Psoas muscle (tissue), 7 donors: ENCODE measurements at regions not wholly inside any gene's neighbourhood (a gene's known extent, or its start where the extent isn't known, plus 50 kb on each side); places are given as distances from the start of the nearest gene placed in this dataset.

Experiments
- ATAC-seq, 4 donors: fragments of 200-7000 bp; cut with Tn5 transposase; one replicate each; pipeline ENCODE4 v1.9.1; 2020; ENCODE audit warnings: moderate library complexity in 3 of 4, mild to moderate bottlenecking in 2 of 4
- DNase-seq, 2 donors: peaks; one replicate each; pipeline ENCODE4 v3.0.0-alpha.2; 2020
- H3K27ac ChIP-seq: fragments of 200-600 bp; one replicate; pipeline ENCODE4 v1.8.0; 2022
- H3K27me3 ChIP-seq, 3 donors: fragments of 200-600 bp in 1 of 3; one replicate each; pipeline versions ENCODE4 v1.6.1 to v1.8.0; 2013 to 2022; ENCODE audit warnings: low read length in 2 of 3, mild to moderate bottlenecking in 2 of 3, moderate library complexity in 1 of 3; ENCODE audit not compliant: insufficient read depth in 3 of 3
- H3K36me3 ChIP-seq, 2 donors: fragments of 200-600 bp in 1 of 2; one replicate each; pipeline versions ENCODE4 v1.6.1 to v1.8.0; 2013 to 2022; ENCODE audit warnings: low read depth in 1 of 2, mild to moderate bottlenecking in 1 of 2, moderate library complexity in 1 of 2; ENCODE audit not compliant: insufficient read depth in 1 of 2
- H3K4me1 ChIP-seq: fragments of 200-600 bp; one replicate; pipeline ENCODE4 v1.8.0; 2022
- H3K4me3 ChIP-seq: fragments of 200-600 bp; one replicate; pipeline ENCODE4 v1.8.0; 2022; ENCODE audit warnings: mild to moderate bottlenecking
- H3K9me3 ChIP-seq: fragments of 200-600 bp; one replicate; pipeline ENCODE4 v1.8.0; 2022
- WGBS, 3 donors: extraction: QIAGEN DNeasy Blood & Tissue Kit; methylation state at CpG; one replicate each; pipeline versions ENCODE4 v1.1.6 to v1.1.7; 2013; 5-methylcytosine and 5-hydroxymethylcytosine counted together
- intact Hi-C, 2 donors: fragments of 100-400 bp; cut with DNase I; formaldehyde crosslinking; loops; one replicate each; pipeline versions ENCODE4 v1.11.0 to v1.14.2; 2022
- TF ChIP-seq, protein P1 (sequence below): fragments of 200-600 bp; IDR thresholded peaks from one replicate; pipeline ENCODE4 v1.8.0; 2022; ENCODE audit warnings: antibody characterized with exemption
- donor health status: healthy with polysubstance abuse.
- donor health status: DM: no; HTN: no; CAD: no; lungs with moderate emphysema.
- donor health status: Bipolar disorder and iron deficiency.
- donor health status: healthy.
- donor health status: DM: yes; HTN: yes; CAD: no.
- donor health status: DM: no; HTN: no; CAD: no.
- donor health status: DM: yes; HTN: yes; CAD: no.

- Histone ChIP-seq H3K27ac (no peak overlapping the region), H3K36me3 (no peaks in the 10 kb centered on the region), H3K9me3 (no peaks in the 10 kb centered on the region), H3K4me3 (no peak overlapping the region), H3K27me3 (no peaks in the 10 kb centered on the region), H3K4me1 (no peaks in the 10 kb centered on the region)
- ATAC-seq (no peak), DNase-seq (no peak)
- 63 to 70% (median 63%) methylated on average over 3 of the region's 3 CpGs for WGBS, 3 donors
- TF ChIP-seq, protein P1, sequence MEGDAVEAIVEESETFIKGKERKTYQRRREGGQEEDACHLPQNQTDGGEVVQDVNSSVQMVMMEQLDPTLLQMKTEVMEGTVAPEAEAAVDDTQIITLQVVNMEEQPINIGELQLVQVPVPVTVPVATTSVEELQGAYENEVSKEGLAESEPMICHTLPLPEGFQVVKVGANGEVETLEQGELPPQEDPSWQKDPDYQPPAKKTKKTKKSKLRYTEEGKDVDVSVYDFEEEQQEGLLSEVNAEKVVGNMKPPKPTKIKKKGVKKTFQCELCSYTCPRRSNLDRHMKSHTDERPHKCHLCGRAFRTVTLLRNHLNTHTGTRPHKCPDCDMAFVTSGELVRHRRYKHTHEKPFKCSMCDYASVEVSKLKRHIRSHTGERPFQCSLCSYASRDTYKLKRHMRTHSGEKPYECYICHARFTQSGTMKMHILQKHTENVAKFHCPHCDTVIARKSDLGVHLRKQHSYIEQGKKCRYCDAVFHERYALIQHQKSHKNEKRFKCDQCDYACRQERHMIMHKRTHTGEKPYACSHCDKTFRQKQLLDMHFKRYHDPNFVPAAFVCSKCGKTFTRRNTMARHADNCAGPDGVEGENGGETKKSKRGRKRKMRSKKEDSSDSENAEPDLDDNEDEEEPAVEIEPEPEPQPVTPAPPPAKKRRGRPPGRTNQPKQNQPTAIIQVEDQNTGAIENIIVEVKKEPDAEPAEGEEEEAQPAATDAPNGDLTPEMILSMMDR: no peak
- intact Hi-C loops: no loop called here
Measured at GRCh38 chr3:18591120-18591519, 166.0 kb upstream of the SATB1 start.

DNA sequence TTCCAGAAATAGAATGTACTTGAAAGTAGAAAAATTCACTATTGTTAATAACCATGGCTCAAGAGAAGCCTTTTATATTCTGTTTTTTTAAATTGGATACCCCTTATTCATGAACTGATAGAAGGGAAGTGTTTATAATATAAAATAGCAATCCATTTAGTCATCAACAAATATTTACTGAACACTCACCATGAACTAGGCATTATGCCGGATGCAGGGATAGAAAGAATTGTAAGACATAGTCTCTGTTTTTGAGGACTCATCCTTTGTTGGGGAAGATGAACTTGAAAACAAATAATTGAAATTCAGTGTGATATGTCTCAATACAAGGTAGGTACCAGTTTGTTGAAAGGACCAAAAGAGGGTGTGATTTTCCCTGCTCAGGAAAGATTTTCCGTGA is 160.9 kb upstream of the SATB1 start:
- no peak for ATAC-seq
- 77 to 89% (median 80%) methylated on average over 2 of the region's 2 CpGs for WGBS, 3 donors
- no peak for DNase-seq
- no peak overlapping the region for H3K27ac ChIP-seq
- intact Hi-C loops: no loop called here
- no peaks in the 10 kb centered on the region for H3K9me3 ChIP-seq
- TF ChIP-seq, protein P1: no peak
- H3K36me3 ChIP-seq: no peaks in the 10 kb centered on the region
- no peak overlapping the region for H3K4me3 ChIP-seq
- no peaks in the 10 kb centered on the region for H3K4me1 ChIP-seq
- no peaks in the 10 kb centered on the region for H3K27me3 ChIP-seq

DNA sequence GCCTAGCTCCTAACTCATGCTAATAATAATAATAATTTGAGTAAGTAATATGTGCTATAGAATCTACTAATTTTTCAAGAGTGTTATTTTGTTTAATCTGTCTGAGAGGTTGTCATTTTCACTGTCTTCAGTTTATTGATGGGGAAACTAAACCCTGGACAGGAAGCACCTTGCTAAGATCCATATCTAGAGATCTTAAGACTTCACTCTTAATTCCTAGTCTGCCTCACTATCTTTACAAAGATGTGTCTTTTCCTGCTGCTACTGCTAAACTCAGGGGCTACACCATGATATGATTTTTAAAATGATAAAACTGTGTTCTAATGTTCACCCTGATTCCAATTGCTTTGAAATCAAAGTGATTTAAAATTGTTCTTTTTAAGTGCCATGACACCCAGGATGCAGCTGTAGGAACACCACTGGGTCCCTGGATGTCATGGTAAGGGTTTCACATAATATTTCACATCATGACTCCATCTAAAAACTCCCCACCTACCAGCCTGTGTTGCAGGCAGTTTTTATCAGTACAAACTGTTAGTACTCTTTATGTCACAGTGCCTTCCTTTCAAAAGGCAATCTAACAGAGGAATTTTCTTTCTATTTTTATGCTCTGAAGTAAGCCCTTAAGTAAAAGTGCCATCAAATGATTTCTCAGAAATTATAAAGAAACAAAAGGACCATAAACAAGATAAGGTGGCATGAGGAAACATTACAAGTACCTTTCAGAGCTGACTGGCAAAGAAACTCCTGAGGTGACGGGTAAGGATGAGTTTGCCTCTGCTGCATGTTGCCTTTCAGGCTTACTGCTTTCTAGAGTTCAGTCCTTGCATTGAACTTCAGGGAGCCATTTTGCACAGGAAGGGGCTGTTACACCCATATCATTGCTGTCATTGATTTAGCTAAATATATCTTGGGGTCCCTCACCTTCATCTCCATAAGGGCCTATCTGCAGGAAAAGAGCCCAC is 160.1 kb upstream of the SATB1 start:
- 88 to 97% (median 92%) methylated on average over 1 of the region's 1 CpG for WGBS, 3 donors
- H3K27me3 ChIP-seq: no peaks in the 10 kb centered on the region
- TF ChIP-seq, protein P1: no peak
- intact Hi-C loops: no loop called here
- ATAC-seq (no peak), DNase-seq (no peak)
- no peaks in the 10 kb centered on the region for H3K4me1 ChIP-seq
- no peaks in the 10 kb centered on the region for H3K36me3 ChIP-seq
- no peak overlapping the region for H3K4me3 ChIP-seq
- no peak overlapping the region for H3K27ac ChIP-seq
- H3K9me3 ChIP-seq: no peaks in the 10 kb centered on the region

GRCh38 chr3:18580268-18580667 is 155.1 kb upstream of the SATB1 start:
- Histone ChIP-seq H3K27ac (no peak overlapping the region), H3K4me3 (no peak overlapping the region), H3K9me3 (no peaks in the 10 kb centered on the region), H3K27me3 (no peaks in the 10 kb centered on the region), H3K4me1 (no peaks in the 10 kb centered on the region), H3K36me3 (no peaks in the 10 kb centered on the region)
- TF ChIP-seq, protein P1: no peak
- no peak for ATAC-seq
- intact Hi-C loops: no loop called here
- no peak for DNase-seq
- WGBS, 3 donors: 44 to 84% (median 58%) methylated on average over 2 of the region's 2 CpGs
